ENCODE measurements at regions not wholly inside any gene's neighbourhood (a gene's known extent, or its start where the extent isn't known, plus 50 kb on each side); places are given as distances from the start of the nearest gene placed in this dataset.

DNA sequence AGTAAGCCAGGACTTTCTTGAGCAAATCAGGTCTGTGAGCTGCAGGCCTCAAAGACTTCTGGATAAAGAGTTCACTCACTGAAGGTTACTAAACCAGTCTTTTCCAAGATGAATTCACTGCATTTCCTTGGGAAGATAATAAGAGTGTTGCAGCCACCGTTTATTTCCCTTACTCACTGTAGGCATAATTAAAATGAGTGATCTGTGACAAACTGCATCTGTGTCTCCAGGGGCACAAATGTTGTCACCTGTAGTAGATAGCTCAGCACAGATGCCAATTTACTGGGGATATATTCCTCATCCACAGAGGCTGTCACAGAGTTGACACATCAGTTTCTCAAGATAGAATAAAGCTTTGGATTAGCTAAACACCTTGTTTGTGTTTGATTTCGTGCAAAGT lies 580.2 kb downstream of the SPRY1 start:
- H3K27ac Mint-ChIP-seq, result no peak overlapping the region
- H3K36me3 Mint-ChIP-seq, result no peaks in the 10 kb centered on the region
- H3K9me3 Mint-ChIP-seq, result peaks cover 0 to 4% (median 0%) of the 10 kb centered on the region in 3 donors
- no peaks in the 10 kb centered on the region for H3K4me1 Mint-ChIP-seq
- H3K27me3 Mint-ChIP-seq, result no peaks in the 10 kb centered on the region
- H3K4me3 Mint-ChIP-seq, result no peak overlapping the region

- no peak overlapping the region for H3K27ac Mint-ChIP-seq
- H3K9me3 Mint-ChIP-seq, result peaks cover 0 to 3% (median 0%) of the 10 kb centered on the region in 3 donors
- no peaks in the 10 kb centered on the region for H3K4me1 Mint-ChIP-seq
- no peak overlapping the region for H3K4me3 Mint-ChIP-seq
- H3K27me3 Mint-ChIP-seq, result no peaks in the 10 kb centered on the region
- no peaks in the 10 kb centered on the region for H3K36me3 Mint-ChIP-seq
These were observed 581.1 kb downstream of the SPRY1 start for GRCh38 chr4:123977641-123978081.

DNA sequence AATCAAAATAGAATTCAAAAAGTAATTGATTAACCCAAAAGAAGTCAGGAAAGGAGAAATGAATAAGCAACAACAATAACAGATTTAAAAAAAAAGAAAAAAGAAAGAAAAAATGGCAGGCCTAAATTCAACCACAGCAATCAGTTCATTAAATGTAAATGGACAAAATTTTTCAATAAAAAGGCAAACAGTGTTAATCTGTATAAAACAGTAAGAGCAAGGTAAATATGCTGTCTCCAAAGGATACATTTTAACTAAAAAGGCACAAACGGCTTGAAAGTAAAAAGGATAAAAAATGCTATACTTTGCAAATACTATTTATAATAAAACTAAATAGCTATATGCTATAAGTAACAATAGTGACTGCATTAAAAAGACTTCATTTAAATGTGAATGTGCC lies 582.0 kb downstream of the SPRY1 start:
- Mint-ChIP-seq H3K36me3 (no peaks in the 10 kb centered on the region), H3K27ac (no peak overlapping the region), H3K27me3 (no peaks in the 10 kb centered on the region), H3K9me3 (peaks cover 0 to 3% (median 0%) of the 10 kb centered on the region in 3 donors), H3K4me1 (no peaks in the 10 kb centered on the region), H3K4me3 (no peak overlapping the region)

- Mint-ChIP-seq H3K9me3 (peaks cover 0 to 3% (median 0%) of the 10 kb centered on the region in 3 donors), H3K27me3 (no peaks in the 10 kb centered on the region), H3K27ac (no peak overlapping the region)
These were observed 584.2 kb downstream of the SPRY1 start for GRCh38 chr4:123980736-123981300.

DNA sequence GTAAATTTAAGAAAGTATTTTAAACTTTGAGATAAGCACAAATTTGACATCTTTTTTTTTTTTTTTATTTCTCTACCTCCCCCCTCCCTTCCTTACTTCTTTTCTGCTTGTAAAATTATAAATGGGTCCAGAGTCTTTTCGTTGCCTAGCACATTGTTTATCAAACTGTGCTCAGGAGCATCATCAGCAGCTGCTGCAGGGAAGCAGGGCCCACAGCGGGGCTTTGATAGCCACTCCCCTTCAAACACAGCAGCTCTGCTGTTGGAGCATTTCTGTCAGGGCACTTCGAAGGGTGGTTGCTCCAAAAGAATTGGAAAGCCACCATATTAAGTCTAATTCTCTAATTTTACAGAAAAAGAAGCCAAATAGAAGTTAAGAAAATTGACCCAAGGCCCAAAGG lies 588.3 kb downstream of the SPRY1 start:
- Mint-ChIP-seq H3K4me3 (no peak overlapping the region), H3K27me3 (no peaks in the 10 kb centered on the region), H3K36me3 (no peaks in the 10 kb centered on the region), H3K4me1 (no peaks in the 10 kb centered on the region), H3K9me3 (no peaks in the 10 kb centered on the region), H3K27ac (no peak overlapping the region)

More at GRCh38 chr4:123980736-123981300, 584.2 kb downstream of the SPRY1 start:
- no peak overlapping the region for H3K4me3 Mint-ChIP-seq
- H3K4me1 Mint-ChIP-seq, result no peaks in the 10 kb centered on the region
- no peaks in the 10 kb centered on the region for H3K36me3 Mint-ChIP-seq

GRCh38 chr4:123986268-123986798 lies 589.7 kb downstream of the SPRY1 start:
- no peaks in the 10 kb centered on the region for H3K27me3 Mint-ChIP-seq
- no peak overlapping the region for H3K4me3 Mint-ChIP-seq
- no peaks in the 10 kb centered on the region for H3K36me3 Mint-ChIP-seq
- H3K27ac Mint-ChIP-seq, result no peak overlapping the region
- no peaks in the 10 kb centered on the region for H3K9me3 Mint-ChIP-seq
- H3K4me1 Mint-ChIP-seq, result no peaks in the 10 kb centered on the region

DNA sequence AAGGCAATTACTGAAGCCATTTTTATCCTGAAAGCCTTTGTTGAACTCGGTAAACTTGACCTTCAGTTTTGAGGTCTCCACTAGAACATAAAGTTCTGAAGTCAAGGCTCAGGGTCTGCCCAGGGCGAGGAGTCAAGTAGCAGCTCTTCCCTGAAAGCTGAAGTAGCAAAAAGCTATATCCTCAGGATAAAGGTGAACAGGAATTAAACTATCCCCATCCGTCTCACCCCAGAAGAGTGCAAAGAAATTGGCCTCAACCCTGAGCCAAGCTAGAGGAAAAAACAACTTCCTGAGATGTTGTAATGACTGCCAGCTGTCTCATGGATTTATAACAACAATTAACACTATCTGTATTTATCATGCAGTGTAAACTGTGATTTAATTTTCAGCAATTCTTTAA lies 590.8 kb downstream of the SPRY1 start:
- no peaks in the 10 kb centered on the region for H3K9me3 Mint-ChIP-seq
- no peak overlapping the region for H3K27ac Mint-ChIP-seq
- no peaks in the 10 kb centered on the region for H3K4me1 Mint-ChIP-seq
- H3K4me3 Mint-ChIP-seq, result no peak overlapping the region
- H3K36me3 Mint-ChIP-seq, result no peaks in the 10 kb centered on the region
- H3K27me3 Mint-ChIP-seq, result no peaks in the 10 kb centered on the region

DNA sequence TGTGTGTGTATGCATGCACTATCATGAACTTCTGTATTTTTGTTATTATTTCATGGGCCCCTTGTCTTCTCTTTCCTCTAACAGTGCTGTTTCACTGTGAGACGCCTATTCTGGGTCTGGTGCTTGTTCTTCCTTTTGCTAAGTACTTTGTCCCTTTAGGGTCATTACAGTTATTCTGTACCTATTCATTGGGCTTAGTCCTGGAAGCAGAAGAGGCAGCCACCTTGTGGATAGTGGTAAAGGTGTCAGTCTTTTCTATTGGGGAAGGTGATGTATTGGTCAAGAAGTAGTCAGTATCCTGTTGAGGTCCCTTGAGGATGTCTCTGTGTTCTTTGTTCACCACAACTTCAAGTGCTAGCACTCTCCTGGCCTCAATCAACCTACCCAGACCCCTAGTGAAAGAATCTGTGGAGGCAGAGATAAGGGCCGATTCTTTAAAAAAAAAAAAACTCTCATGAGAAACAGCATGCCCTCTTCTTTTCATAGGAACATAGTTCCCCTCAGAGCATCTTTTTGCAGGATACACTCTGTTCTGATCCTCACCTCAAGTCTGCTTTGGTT lies 593.8 kb downstream of the SPRY1 start:
- H3K4me1 Mint-ChIP-seq, result no peaks in the 10 kb centered on the region
- no peaks in the 10 kb centered on the region for H3K36me3 Mint-ChIP-seq
- no peak overlapping the region for H3K27ac Mint-ChIP-seq
- H3K4me3 Mint-ChIP-seq, result no peak overlapping the region
- H3K27me3 Mint-ChIP-seq, result no peaks in the 10 kb centered on the region
- no peaks in the 10 kb centered on the region for H3K9me3 Mint-ChIP-seq

DNA sequence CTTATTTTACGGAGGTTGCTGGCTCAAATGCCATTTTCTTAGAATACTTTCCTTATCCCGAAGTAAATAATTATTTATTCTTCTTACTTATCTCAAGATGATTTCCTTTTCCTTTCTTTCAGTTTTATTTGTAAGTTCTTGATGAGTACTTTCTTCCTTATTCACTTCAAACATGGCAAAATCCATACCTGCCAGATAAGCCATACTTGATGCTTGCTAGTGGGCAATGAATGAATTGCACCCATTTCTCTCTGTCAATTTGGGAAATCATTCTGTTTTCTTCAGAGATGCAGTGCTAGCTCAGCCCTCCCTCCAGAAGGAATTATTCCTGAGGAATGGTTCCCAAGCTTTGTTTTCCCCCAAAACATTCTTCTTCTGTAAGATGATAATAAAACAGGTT lies 598.3 kb downstream of the SPRY1 start:
- no peak overlapping the region for H3K4me3 Mint-ChIP-seq
- no peaks in the 10 kb centered on the region for H3K27me3 Mint-ChIP-seq
- no peaks in the 10 kb centered on the region for H3K36me3 Mint-ChIP-seq
- no peaks in the 10 kb centered on the region for H3K4me1 Mint-ChIP-seq
- no peaks in the 10 kb centered on the region for H3K9me3 Mint-ChIP-seq
- H3K27ac Mint-ChIP-seq, result no peak overlapping the region

GRCh38 chr4:123995936-123996335 lies 599.3 kb downstream of the SPRY1 start:
- Mint-ChIP-seq H3K4me3 (no peak overlapping the region), H3K9me3 (no peaks in the 10 kb centered on the region), H3K36me3 (no peaks in the 10 kb centered on the region), H3K27ac (no peak overlapping the region), H3K27me3 (no peaks in the 10 kb centered on the region), H3K4me1 (no peaks in the 10 kb centered on the region)

DNA sequence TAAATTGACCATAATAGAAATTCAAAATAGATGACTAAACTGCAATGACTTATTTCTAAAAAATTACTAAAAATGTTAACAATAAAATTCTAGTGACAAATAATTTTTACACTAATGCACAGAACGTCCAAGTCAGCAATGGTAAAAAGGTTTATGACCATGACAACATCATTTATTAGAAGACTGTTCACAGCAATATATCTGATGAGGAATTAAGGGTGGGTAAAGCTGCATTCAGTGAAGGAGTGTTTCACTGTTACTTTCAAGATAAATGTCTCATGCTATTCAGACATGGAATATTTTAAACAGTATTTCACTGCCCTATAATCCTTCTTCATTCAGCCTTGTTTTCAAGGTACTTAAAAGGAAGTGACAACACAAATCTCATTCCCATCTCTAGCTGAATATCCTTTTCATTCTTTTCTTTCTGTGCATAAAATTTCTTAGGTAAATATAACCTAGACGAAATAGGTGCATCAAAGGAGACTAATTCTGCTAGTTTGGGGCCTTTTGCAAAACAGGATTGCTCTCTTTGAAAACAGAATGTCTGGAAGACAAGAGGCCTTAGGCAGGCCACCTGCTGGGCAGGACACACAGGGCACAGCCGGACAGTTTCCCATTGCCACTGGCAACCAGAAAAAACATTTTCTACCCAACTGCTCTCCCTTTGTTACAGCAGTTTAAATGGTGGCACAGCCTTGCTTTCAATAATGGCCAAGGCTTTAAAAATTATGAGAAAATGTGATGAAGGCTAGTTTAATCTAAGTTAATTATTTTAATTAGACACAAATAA lies 600.3 kb downstream of the SPRY1 start:
- H3K4me1 Mint-ChIP-seq, result no peaks in the 10 kb centered on the region
- H3K4me3 Mint-ChIP-seq, result no peak overlapping the region

GRCh38 chr4:123997776-123998449 lies 601.3 kb downstream of the SPRY1 start:
- H3K36me3 Mint-ChIP-seq, result no peaks in the 10 kb centered on the region
- H3K27ac Mint-ChIP-seq, result no peak overlapping the region
- no peaks in the 10 kb centered on the region for H3K9me3 Mint-ChIP-seq
- no peaks in the 10 kb centered on the region for H3K4me1 Mint-ChIP-seq
- no peaks in the 10 kb centered on the region for H3K27me3 Mint-ChIP-seq
- no peak overlapping the region for H3K4me3 Mint-ChIP-seq

More for the DNA sequence above, 600.3 kb downstream of the SPRY1 start:
- no peaks in the 10 kb centered on the region for H3K27me3 Mint-ChIP-seq
- no peak overlapping the region for H3K27ac Mint-ChIP-seq
- H3K9me3 Mint-ChIP-seq, result no peaks in the 10 kb centered on the region
- H3K36me3 Mint-ChIP-seq, result no peaks in the 10 kb centered on the region

GRCh38 chr4:124000233-124000632 lies 603.6 kb downstream of the SPRY1 start:
- H3K27ac Mint-ChIP-seq, result no peak overlapping the region
- H3K36me3 Mint-ChIP-seq, result no peaks in the 10 kb centered on the region
- H3K9me3 Mint-ChIP-seq, result peaks cover 0 to 2% (median 0%) of the 10 kb centered on the region in 3 donors
- no peaks in the 10 kb centered on the region for H3K4me1 Mint-ChIP-seq
- no peak overlapping the region for H3K4me3 Mint-ChIP-seq
- H3K27me3 Mint-ChIP-seq, result no peaks in the 10 kb centered on the region

DNA sequence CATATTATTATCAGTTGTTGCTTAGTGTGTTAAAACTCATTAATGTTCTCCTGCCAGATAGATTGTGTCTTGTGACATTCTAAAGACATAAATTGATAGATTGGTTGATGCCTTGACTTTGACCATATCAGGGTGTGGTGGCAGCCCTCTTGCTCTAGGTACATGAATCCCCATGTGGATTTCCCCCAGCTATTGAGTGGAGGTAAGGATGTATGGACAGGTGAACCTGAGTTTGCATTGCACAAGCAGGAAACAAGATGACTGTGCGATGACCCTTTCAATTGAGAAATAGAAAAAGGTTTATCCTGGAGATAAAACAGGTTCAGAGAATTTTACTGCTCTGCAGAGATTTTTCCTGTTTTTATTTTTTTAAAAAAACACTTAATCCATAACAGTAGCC lies 619.2 kb downstream of the SPRY1 start:
- Mint-ChIP-seq H3K36me3 (no peaks in the 10 kb centered on the region), H3K4me1 (peaks cover 5 to 6% (median 6%) of the 10 kb centered on the region in 3 donors), H3K9me3 (peaks cover 0 to 6% (median 5%) of the 10 kb centered on the region in 3 donors), H3K4me3 (no peak overlapping the region), H3K27ac (no peak overlapping the region), H3K27me3 (no peaks in the 10 kb centered on the region)

- H3K27me3 Mint-ChIP-seq, result no peaks in the 10 kb centered on the region
- no peak overlapping the region for H3K4me3 Mint-ChIP-seq
- no peaks in the 10 kb centered on the region for H3K36me3 Mint-ChIP-seq
- H3K27ac Mint-ChIP-seq, result no peak overlapping the region
- peaks cover 0 to 5% (median 0%) of the 10 kb centered on the region in 3 donors for H3K9me3 Mint-ChIP-seq
- H3K4me1 Mint-ChIP-seq, result peaks cover 5 to 6% (median 6%) of the 10 kb centered on the region in 3 donors
These were observed 620.7 kb downstream of the SPRY1 start for GRCh38 chr4:124017185-124017785.

Data from IgD-negative memory B cell (primary cell).